HCT116 (cell line): ENCODE measurements at regions not wholly inside any gene's neighbourhood (a gene's known extent, or its start where the extent isn't known, plus 50 kb on each side); places are given as distances from the start of the nearest gene placed in this dataset.

Experiments
- ATAC-seq: fragments of 200-7000 bp; cut with Tn5 transposase; 2 replicates; pipeline ENCODE4 v1.9.1; 2020; ENCODE audit warnings: mild to moderate bottlenecking, moderate library complexity
- BruUV-seq: library from RNA; stranded (reverse); fragments of 400-500 nt; replicated peaks from 2 replicates; lab custom pipeline; 2021; lab: Mats Ljungman, UMichigan
- CTCF ChIA-PET: fragments of 300-600 bp; sonication (Branson Sonifier 250); formaldehyde crosslinking; loops from one replicate; lab custom pipeline; 2021; ENCODE audit warnings: antibody characterized with exemption; lab: Charles Lee
- POLR2A ChIA-PET: fragments of 300-600, 350-600 bp; sonication (Branson Sonifier 250); formaldehyde crosslinking; loops from one replicate; lab custom pipeline; 2021; ENCODE audit warnings: antibody characterized with exemption; lab: Charles Lee
- RAD21 ChIA-PET, 2 experiments: fragments of 300-600 bp; sonication (Branson Sonifier 250); formaldehyde crosslinking; loops; one replicate each; lab custom pipeline; 2023; ENCODE audit warnings: low total read pairs in 2 of 2; ENCODE audit not compliant: uncharacterized antibody in 2 of 2, unreplicated experiment in 2 of 2, low non-redundant PET in 1 of 2; lab: Charles Lee
- DNase-seq: peaks from one replicate; pipeline ENCODE4 v3.0.0-alpha.2; 2010; ENCODE audit warnings: low read depth, low spot score
- H2AFZ ChIP-seq: fragments of 200-600 bp; shearing (Covaris generic), sonication (generic); 2 replicates; pipeline ENCODE4 v1.6.1; 2017; ENCODE audit warnings: low read depth, mixed run types, mixed read lengths, antibody characterized with exemption, low read length; ENCODE audit not compliant: poor library complexity, severe bottlenecking
- H3K27ac ChIP-seq: 2 replicates; pipeline ENCODE4 v1.5.1; 2012; ENCODE audit warnings: low read depth, low read length
- H3K27me3 ChIP-seq: fragments of 200-600 bp; sonication (generic); 2 replicates; pipeline ENCODE4 v1.6.1; 2016; ENCODE audit warnings: mixed run types, low read length, mixed read lengths; ENCODE audit not compliant: insufficient read depth
- H3K36me3 ChIP-seq, 2 experiments: fragments of 200-500 bp in 1 of 2; fragments of 200-600 bp in 1 of 2; sonication (Bioruptor generic) in 1 of 2; sonication (generic) in 1 of 2; 2 replicates each; pipeline versions ENCODE4 v1.5.1 to v1.6.1; 2014 to 2016; ENCODE audit warnings: low read length in 2 of 2, inconsistent platforms in 1 of 2, mixed read lengths in 1 of 2, mixed run types in 1 of 2; ENCODE audit not compliant: insufficient read depth in 2 of 2, control insufficient read depth in 1 of 2
- H3K4me1 ChIP-seq, 2 experiments: fragments of 200-600 bp in 1 of 2; sonication (generic) in 1 of 2; 2 replicates each; pipeline versions ENCODE4 v1.5.1 to v1.6.1; 2012 to 2017; ENCODE audit warnings: low read length in 2 of 2, inconsistent platforms in 1 of 2, mild to moderate bottlenecking in 1 of 2, mixed read lengths in 1 of 2, mixed run types in 1 of 2, moderate library complexity in 1 of 2; ENCODE audit not compliant: insufficient read depth in 2 of 2, control insufficient read depth in 1 of 2
- H3K4me2 ChIP-seq: fragments of 200-600 bp; sonication (generic); 2 replicates; pipeline ENCODE4 v1.6.1; 2017; ENCODE audit warnings: mixed run types, low read length, mixed read lengths
- H3K4me3 ChIP-seq, 2 experiments: fragments of 200-600 bp in 1 of 2; sonication (generic) in 1 of 2; replicated peaks in 1 of 2; 2 replicates each; pipeline ENCODE4 v1.5.1; 2011 to 2016; ENCODE audit warnings: low read length in 2 of 2, control low read depth in 1 of 2, low read depth in 1 of 2, mild to moderate bottlenecking in 1 of 2, mixed read lengths in 1 of 2, mixed run types in 1 of 2
- H3K79me2 ChIP-seq: fragments of 200-600 bp; sonication (generic); 2 replicates; pipeline ENCODE4 v1.6.1; 2017; ENCODE audit warnings: mild to moderate bottlenecking, mixed run types, low read length, moderate library complexity, mixed read lengths; ENCODE audit not compliant: insufficient read depth
- H3K9ac ChIP-seq: fragments of 200-600 bp; sonication (generic); 2 replicates; pipeline ENCODE4 v1.6.1; 2016; ENCODE audit warnings: low read length, mixed read lengths
- H3K9me2 ChIP-seq: fragments of 200-600 bp; sonication (generic), shearing (Covaris generic); 2 replicates; pipeline ENCODE4 v1.6.1; 2017; ENCODE audit warnings: mixed run types, mild to moderate bottlenecking, moderate library complexity; ENCODE audit not compliant: insufficient read depth
- H3K9me3 ChIP-seq, 2 experiments: fragments of 200-500 bp in 1 of 2; fragments of 200-600 bp in 1 of 2; sonication (Bioruptor generic) in 1 of 2; sonication (generic) in 1 of 2; 2 replicates each; pipeline ENCODE4 v1.6.1; 2014 to 2017; ENCODE audit warnings: low read length in 2 of 2, mixed read lengths in 2 of 2, inconsistent platforms in 1 of 2, low read depth in 1 of 2, mild to moderate bottlenecking in 1 of 2, mixed run types in 1 of 2, moderate library complexity in 1 of 2; ENCODE audit not compliant: control insufficient read depth in 1 of 2, insufficient read depth in 1 of 2
- H4K20me1 ChIP-seq: fragments of 200-600 bp; sonication (generic), shearing (Covaris generic); 2 replicates; pipeline ENCODE4 v1.6.1; 2017; ENCODE audit warnings: mixed run types, mild to moderate bottlenecking, moderate library complexity; ENCODE audit not compliant: insufficient read depth
- CBX3 ChIP-seq: IDR thresholded peaks from 2 replicates; pipeline ENCODE4 v1.6.1; 2012; ENCODE audit warnings: low read depth
- CEBPB ChIP-seq: IDR thresholded peaks from 2 replicates; pipeline ENCODE4 v1.6.1; 2012; ENCODE audit warnings: low read depth
- EZH2phosphoT487 ChIP-seq: fragments of 200-600 bp; IDR thresholded peaks from 2 replicates; pipeline ENCODE4 v1.6.1; 2018; ENCODE audit warnings: antibody characterized with exemption, borderline replicate concordance
- FOSL1 ChIP-seq: IDR thresholded peaks from 2 replicates; pipeline ENCODE4 v1.6.1; 2012; ENCODE audit warnings: low read depth
- JUND ChIP-seq: IDR thresholded peaks from 2 replicates; pipeline ENCODE4 v1.6.1; 2012
- SP1 ChIP-seq: IDR thresholded peaks from 2 replicates; pipeline ENCODE4 v1.6.1; 2012; ENCODE audit warnings: low read depth
- SRF ChIP-seq: IDR thresholded peaks from 2 replicates; pipeline ENCODE4 v1.6.1; 2012; ENCODE audit warnings: low read depth
- YY1 ChIP-seq: IDR thresholded peaks from 2 replicates; pipeline ENCODE4 v1.6.1; 2011; ENCODE audit warnings: low read length, low read depth, moderate library complexity, mild to moderate bottlenecking; ENCODE audit not compliant: insufficient replicate concordance; ENCODE audit errors: extremely low read depth
- ZNF274 ChIP-seq: fragments of 200-500 bp; sonication (Bioruptor generic); IDR thresholded peaks from 2 replicates; pipeline ENCODE4 v1.6.1; 2014; ENCODE audit warnings: mild to moderate bottlenecking, low read depth, low read length, inconsistent platforms
- intact Hi-C: fragments of 100-400 bp; cut with micrococcal nuclease; formaldehyde crosslinking; loops from 2 replicates; pipeline ENCODE4 v1.10.0; 2022
- TF ChIP-seq, protein P1 (sequence below): IDR thresholded peaks from 2 replicates; pipeline ENCODE4 v1.6.1; 2011; ENCODE audit warnings: mild to moderate bottlenecking, low read length, moderate library complexity; ENCODE audit not compliant: insufficient replicate concordance; ENCODE audit errors: extremely low read depth
- TF ChIP-seq, protein P2 (sequence below): IDR thresholded peaks from 2 replicates; pipeline ENCODE4 v1.6.1; 2012; ENCODE audit warnings: low read depth
- TF ChIP-seq, protein P3 (sequence below), 3 experiments: fragments of 200-600 bp in 1 of 3; sonication (generic) in 1 of 3; IDR thresholded peaks in 2 of 3; conservative IDR thresholded peaks in 1 of 3; 2 replicates each; pipeline ENCODE4 v1.5.1; 2012 to 2017; ENCODE audit warnings: low read depth in 2 of 3, low read length in 2 of 3, antibody characterized with exemption in 1 of 3, borderline replicate concordance in 1 of 3, control low read depth in 1 of 3, mild to moderate bottlenecking in 1 of 3, mixed read lengths in 1 of 3, mixed run types in 1 of 3, moderate library complexity in 1 of 3; ENCODE audit not compliant: insufficient read depth in 1 of 3
- TF ChIP-seq, protein P4 (sequence below): IDR thresholded peaks from 2 replicates; pipeline ENCODE4 v1.6.1; 2012

DNA sequence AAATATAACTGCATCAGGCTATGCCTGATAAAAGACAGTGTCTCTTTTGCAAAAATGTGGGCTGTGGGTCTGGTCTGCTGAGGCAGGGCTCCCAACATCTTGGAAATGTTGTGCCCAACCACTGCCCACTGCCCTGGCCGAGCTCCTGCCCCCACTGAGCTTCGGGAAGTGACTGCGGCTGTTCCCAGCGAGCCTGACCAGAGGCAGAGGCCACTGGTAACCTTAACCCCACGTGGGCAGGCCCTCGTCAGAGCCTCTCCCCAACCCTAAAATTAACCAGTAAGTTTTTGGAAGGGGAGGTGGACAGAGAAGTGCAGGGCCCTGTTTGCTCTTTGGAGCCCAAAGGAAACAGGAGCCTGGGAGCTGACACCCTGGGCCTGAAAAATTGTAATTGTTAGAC is 225.9 kb downstream of the MAFB start:
- intact Hi-C loops: no loop called here
- BruUV-seq: no TSS peak
- CTCF ChIA-PET: no interaction called here
- TF ChIP-seq, protein P1, sequence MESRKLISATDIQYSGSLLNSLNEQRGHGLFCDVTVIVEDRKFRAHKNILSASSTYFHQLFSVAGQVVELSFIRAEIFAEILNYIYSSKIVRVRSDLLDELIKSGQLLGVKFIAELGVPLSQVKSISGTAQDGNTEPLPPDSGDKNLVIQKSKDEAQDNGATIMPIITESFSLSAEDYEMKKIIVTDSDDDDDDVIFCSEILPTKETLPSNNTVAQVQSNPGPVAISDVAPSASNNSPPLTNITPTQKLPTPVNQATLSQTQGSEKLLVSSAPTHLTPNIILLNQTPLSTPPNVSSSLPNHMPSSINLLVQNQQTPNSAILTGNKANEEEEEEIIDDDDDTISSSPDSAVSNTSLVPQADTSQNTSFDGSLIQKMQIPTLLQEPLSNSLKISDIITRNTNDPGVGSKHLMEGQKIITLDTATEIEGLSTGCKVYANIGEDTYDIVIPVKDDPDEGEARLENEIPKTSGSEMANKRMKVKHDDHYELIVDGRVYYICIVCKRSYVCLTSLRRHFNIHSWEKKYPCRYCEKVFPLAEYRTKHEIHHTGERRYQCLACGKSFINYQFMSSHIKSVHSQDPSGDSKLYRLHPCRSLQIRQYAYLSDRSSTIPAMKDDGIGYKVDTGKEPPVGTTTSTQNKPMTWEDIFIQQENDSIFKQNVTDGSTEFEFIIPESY: no peak
- TF ChIP-seq, all 23 proteins: peak for 0
- Histone ChIP-seq H3K4me3 (no peak overlapping the region), H3K27me3 (0 out of 2 replicates have a peak, but pooled peaks cover 3% of the 10 kb centered on the region), H3K4me2 (no peak overlapping the region), H3K9me3 (no peaks in the 10 kb centered on the region), H3K9me2 (no peaks in the 10 kb centered on the region), H2AFZ (no peak overlapping the region), H3K9ac (no peak overlapping the region), H3K79me2 (no peaks in the 10 kb centered on the region), H3K27ac (no peak overlapping the region), H3K36me3 (no peaks in the 10 kb centered on the region), H4K20me1 (no peaks in the 10 kb centered on the region), H3K4me1 (no peaks in the 10 kb centered on the region)
- ATAC-seq: no peak
- no peak for DNase-seq
- ChIA-PET RAD21 (no interaction called here), POLR2A (no interaction called here)

DNA sequence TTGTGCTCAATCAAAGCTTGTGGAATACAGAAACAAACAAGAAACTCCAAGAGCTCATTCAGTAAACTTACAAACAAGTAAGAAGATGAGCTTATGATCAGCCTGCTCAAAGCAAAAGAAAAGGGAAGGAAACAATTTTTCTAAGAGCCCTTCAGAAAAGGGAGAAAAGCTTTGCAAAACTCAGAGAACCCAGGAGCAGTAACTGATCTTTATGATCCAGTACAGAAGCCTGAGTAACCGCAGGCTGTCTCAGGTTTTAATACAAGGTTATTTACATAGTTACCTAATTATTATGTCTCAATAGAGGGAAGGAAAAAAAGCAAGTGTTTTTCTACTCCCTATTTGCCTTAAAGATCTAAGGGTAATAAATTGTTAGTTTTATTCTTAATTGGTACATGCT is 226.5 kb downstream of the MAFB start:
- no peak for DNase-seq
- Histone ChIP-seq H3K9me3 (no peaks in the 10 kb centered on the region), H3K79me2 (no peaks in the 10 kb centered on the region), H3K9ac (no peak overlapping the region), H3K4me3 (no peak overlapping the region), H4K20me1 (no peaks in the 10 kb centered on the region), H3K27ac (no peak overlapping the region), H3K27me3 (peaks cover 3% of the 10 kb centered on the region; the same call in 1 of the 2 replicates), H3K9me2 (no peaks in the 10 kb centered on the region), H2AFZ (no peak overlapping the region), H3K36me3 (no peaks in the 10 kb centered on the region), H3K4me1 (no peaks in the 10 kb centered on the region), H3K4me2 (no peak overlapping the region)
- ChIA-PET CTCF (no interaction called here), RAD21 (no interaction called here), POLR2A (no interaction called here)
- ATAC-seq: no peak
- intact Hi-C loops: no loop called here
- BruUV-seq: no TSS peak
- TF ChIP-seq SP1: no peak
- TF ChIP-seq ZNF274: no peak
- TF ChIP-seq, protein P2, sequence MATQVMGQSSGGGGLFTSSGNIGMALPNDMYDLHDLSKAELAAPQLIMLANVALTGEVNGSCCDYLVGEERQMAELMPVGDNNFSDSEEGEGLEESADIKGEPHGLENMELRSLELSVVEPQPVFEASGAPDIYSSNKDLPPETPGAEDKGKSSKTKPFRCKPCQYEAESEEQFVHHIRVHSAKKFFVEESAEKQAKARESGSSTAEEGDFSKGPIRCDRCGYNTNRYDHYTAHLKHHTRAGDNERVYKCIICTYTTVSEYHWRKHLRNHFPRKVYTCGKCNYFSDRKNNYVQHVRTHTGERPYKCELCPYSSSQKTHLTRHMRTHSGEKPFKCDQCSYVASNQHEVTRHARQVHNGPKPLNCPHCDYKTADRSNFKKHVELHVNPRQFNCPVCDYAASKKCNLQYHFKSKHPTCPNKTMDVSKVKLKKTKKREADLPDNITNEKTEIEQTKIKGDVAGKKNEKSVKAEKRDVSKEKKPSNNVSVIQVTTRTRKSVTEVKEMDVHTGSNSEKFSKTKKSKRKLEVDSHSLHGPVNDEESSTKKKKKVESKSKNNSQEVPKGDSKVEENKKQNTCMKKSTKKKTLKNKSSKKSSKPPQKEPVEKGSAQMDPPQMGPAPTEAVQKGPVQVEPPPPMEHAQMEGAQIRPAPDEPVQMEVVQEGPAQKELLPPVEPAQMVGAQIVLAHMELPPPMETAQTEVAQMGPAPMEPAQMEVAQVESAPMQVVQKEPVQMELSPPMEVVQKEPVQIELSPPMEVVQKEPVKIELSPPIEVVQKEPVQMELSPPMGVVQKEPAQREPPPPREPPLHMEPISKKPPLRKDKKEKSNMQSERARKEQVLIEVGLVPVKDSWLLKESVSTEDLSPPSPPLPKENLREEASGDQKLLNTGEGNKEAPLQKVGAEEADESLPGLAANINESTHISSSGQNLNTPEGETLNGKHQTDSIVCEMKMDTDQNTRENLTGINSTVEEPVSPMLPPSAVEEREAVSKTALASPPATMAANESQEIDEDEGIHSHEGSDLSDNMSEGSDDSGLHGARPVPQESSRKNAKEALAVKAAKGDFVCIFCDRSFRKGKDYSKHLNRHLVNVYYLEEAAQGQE: no peak
- TF ChIP-seq, protein P3, sequence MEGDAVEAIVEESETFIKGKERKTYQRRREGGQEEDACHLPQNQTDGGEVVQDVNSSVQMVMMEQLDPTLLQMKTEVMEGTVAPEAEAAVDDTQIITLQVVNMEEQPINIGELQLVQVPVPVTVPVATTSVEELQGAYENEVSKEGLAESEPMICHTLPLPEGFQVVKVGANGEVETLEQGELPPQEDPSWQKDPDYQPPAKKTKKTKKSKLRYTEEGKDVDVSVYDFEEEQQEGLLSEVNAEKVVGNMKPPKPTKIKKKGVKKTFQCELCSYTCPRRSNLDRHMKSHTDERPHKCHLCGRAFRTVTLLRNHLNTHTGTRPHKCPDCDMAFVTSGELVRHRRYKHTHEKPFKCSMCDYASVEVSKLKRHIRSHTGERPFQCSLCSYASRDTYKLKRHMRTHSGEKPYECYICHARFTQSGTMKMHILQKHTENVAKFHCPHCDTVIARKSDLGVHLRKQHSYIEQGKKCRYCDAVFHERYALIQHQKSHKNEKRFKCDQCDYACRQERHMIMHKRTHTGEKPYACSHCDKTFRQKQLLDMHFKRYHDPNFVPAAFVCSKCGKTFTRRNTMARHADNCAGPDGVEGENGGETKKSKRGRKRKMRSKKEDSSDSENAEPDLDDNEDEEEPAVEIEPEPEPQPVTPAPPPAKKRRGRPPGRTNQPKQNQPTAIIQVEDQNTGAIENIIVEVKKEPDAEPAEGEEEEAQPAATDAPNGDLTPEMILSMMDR (IDR thresholded peaks at IDR 0.05 in 2 of 3, conservative IDR thresholded peaks at IDR 0.05 in 1 of 3; ENCODE audit: borderline replicate concordance in 1 of 3, insufficient read depth in 1 of 3, low read depth in 2 of 3, low read length in 2 of 3): no peak
- TF ChIP-seq SRF: no peak
- TF ChIP-seq CBX3: no peak
- TF ChIP-seq YY1: no peak
- no peak for TF ChIP-seq EZH2phosphoT487
- no peak for TF ChIP-seq JUND
- TF ChIP-seq, protein P4, sequence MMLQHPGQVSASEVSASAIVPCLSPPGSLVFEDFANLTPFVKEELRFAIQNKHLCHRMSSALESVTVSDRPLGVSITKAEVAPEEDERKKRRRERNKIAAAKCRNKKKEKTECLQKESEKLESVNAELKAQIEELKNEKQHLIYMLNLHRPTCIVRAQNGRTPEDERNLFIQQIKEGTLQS: no peak
- no peak for TF ChIP-seq CEBPB
- TF ChIP-seq FOSL1: no peak
